IMR-90 (cell line): ENCODE measurements at regions not wholly inside any gene's neighbourhood (a gene's known extent, or its start where the extent isn't known, plus 50 kb on each side); places are given as distances from the start of the nearest gene placed in this dataset.

Experiments used
- ATAC-seq: fragments of 200-7000 bp; cut with Tn5 transposase; 2 replicates; pipeline ENCODE4 v1.9.1; 2020; ENCODE audit warnings: low read depth, mild to moderate bottlenecking, moderate library complexity
- BruUV-seq: library from RNA; stranded (reverse); fragments of 400-500 nt; replicated peaks from 2 replicates; lab custom pipeline; 2021; lab: Mats Ljungman, UMichigan
- CTCF ChIA-PET: fragments of 300-600 bp; formaldehyde crosslinking; extraction: SDS; loops from one replicate; lab custom pipeline; 2021; ENCODE audit warnings: antibody characterized with exemption; lab: Yijun Ruan, JAX
- POLR2A ChIA-PET: fragments of 300-600 bp; sonication (Branson Sonifier 250); formaldehyde crosslinking; loops from one replicate; lab custom pipeline; 2022; ENCODE audit warnings: antibody characterized with exemption; ENCODE audit not compliant: unreplicated experiment; lab: Charles Lee
- DNase-seq: peaks from one replicate; pipeline ENCODE4 v3.0.0; 2013
- H2AFZ ChIP-seq: replicated peaks from 2 replicates; pipeline ENCODE3; 2013; ENCODE audit warnings: low read length, mild to moderate bottlenecking; ENCODE audit not compliant: poor library complexity
- H2AK5ac ChIP-seq: 2 replicates; pipeline ENCODE4 v1.6.1; 2013; ENCODE audit warnings: low read depth, low read length, inconsistent platforms
- H2AK9ac ChIP-seq: replicated peaks from 2 replicates; pipeline ENCODE3; 2013; ENCODE audit warnings: mild to moderate bottlenecking, low read depth, low read length, moderate library complexity; ENCODE audit not compliant: poor library complexity
- H2BK120ac ChIP-seq: 2 replicates; pipeline ENCODE4 v1.6.1; 2013; ENCODE audit warnings: low read depth, low read length, inconsistent platforms
- H2BK15ac ChIP-seq: 3 replicates; pipeline ENCODE4 v1.6.1; 2013; ENCODE audit warnings: low read depth, low read length, inconsistent platforms
- H2BK20ac ChIP-seq: 2 replicates; pipeline ENCODE4 v1.6.1; 2013; ENCODE audit warnings: low read depth, mild to moderate bottlenecking, inconsistent platforms, low read length, moderate library complexity
- H2BK5ac ChIP-seq: 2 replicates; pipeline ENCODE4 v1.6.1; 2013; ENCODE audit warnings: mild to moderate bottlenecking, low read depth, low read length, inconsistent platforms; ENCODE audit not compliant: poor library complexity, severe bottlenecking
- H3K14ac ChIP-seq: replicated peaks from 2 replicates; pipeline ENCODE4 v1.6.1; 2013; ENCODE audit warnings: low read depth, low read length, inconsistent platforms
- H3K18ac ChIP-seq: 2 replicates; pipeline ENCODE4 v1.6.1; 2013; ENCODE audit warnings: low read depth, low read length, control low read depth
- H3K23ac ChIP-seq: 2 replicates; pipeline ENCODE4 v1.6.1; 2013; ENCODE audit warnings: low read depth, low read length, inconsistent platforms
- H3K27ac ChIP-seq: 2 replicates; pipeline ENCODE4 v1.5.1; 2013; ENCODE audit warnings: mild to moderate bottlenecking, control low read depth, low read length; ENCODE audit not compliant: insufficient read depth
- H3K27me3 ChIP-seq: 2 replicates; pipeline ENCODE4 v1.6.1; 2013; ENCODE audit warnings: low read length; ENCODE audit not compliant: control insufficient read depth, insufficient read depth
- H3K36me3 ChIP-seq: 2 replicates; pipeline ENCODE4 v1.6.1; 2013; ENCODE audit warnings: low read length, mixed read lengths; ENCODE audit not compliant: control insufficient read depth, insufficient read depth
- H3K4ac ChIP-seq: 2 replicates; pipeline ENCODE4 v1.6.1; 2013; ENCODE audit warnings: low read depth, low read length, inconsistent platforms
- H3K4me1 ChIP-seq: 2 replicates; pipeline ENCODE4 v1.6.1; 2013; ENCODE audit warnings: low read length, mixed read lengths; ENCODE audit not compliant: control insufficient read depth, insufficient read depth
- H3K4me2 ChIP-seq: 2 replicates; pipeline ENCODE4 v1.6.1; 2013; ENCODE audit warnings: low read depth, mild to moderate bottlenecking, control low read depth, low read length, moderate library complexity
- H3K4me3 ChIP-seq: 2 replicates; pipeline ENCODE4 v1.5.1; 2013; ENCODE audit warnings: low read depth, mild to moderate bottlenecking, control low read depth, low read length, moderate library complexity; ENCODE audit not compliant: insufficient read depth
- H3K56ac ChIP-seq: 2 replicates; pipeline ENCODE4 v1.6.1; 2013; ENCODE audit warnings: low read length, inconsistent platforms; ENCODE audit not compliant: insufficient read depth; ENCODE audit errors: extremely low read depth
- H3K79me1 ChIP-seq, 2 experiments: 2 replicates each; pipeline ENCODE4 v1.6.1; 2013; ENCODE audit warnings: low read length in 2 of 2, inconsistent platforms in 1 of 2, low read depth in 1 of 2
- H3K9ac ChIP-seq: 2 replicates; pipeline ENCODE4 v1.6.1; 2013; ENCODE audit warnings: low read depth, low read length, control low read depth
- H3K9me1 ChIP-seq: 2 replicates; pipeline ENCODE4 v1.6.1; 2013; ENCODE audit warnings: low read length, inconsistent platforms; ENCODE audit not compliant: insufficient read depth
- H3K9me3 ChIP-seq: 2 replicates; pipeline ENCODE4 v1.6.1; 2013; ENCODE audit warnings: low read length; ENCODE audit not compliant: control insufficient read depth, insufficient read depth
- H4K20me1 ChIP-seq: 2 replicates; pipeline ENCODE4 v1.6.1; 2013; ENCODE audit warnings: low read length, inconsistent platforms; ENCODE audit not compliant: insufficient read depth
- H4K5ac ChIP-seq: 2 replicates; pipeline ENCODE4 v1.6.1; 2013; ENCODE audit warnings: mild to moderate bottlenecking, low read depth, low read length, control low read depth
- H4K8ac ChIP-seq, 2 experiments: 2 replicates each; pipeline ENCODE4 v1.6.1; 2013; ENCODE audit warnings: low read depth in 2 of 2, low read length in 2 of 2, control low read depth in 1 of 2, inconsistent platforms in 1 of 2
- H4K91ac ChIP-seq: 2 replicates; pipeline ENCODE4 v1.6.1; 2013; ENCODE audit warnings: low read depth, low read length, inconsistent platforms; ENCODE audit not compliant: insufficient read depth
- SMC3 ChIP-seq: fragments of 150-350 bp; IDR thresholded peaks from 2 replicates; pipeline ENCODE4 v1.6.1; 2016; ENCODE audit warnings: low read depth, mild to moderate bottlenecking, antibody characterized with exemption, low read length, moderate library complexity
- whole genome bisulfite sequencing, 2 experiments: methylation state at CpG; one replicate each; pipeline versions ENCODE4 v1.1.5 to v1.1.7; 2013; ENCODE audit warnings: missing lambda C conversion rate in 2 of 2; ENCODE audit not compliant: insufficient read length in 1 of 2; ENCODE audit errors: extremely low coverage in 2 of 2; 5-methylcytosine and 5-hydroxymethylcytosine counted together
- dilution Hi-C: fragments of 300-500 bp; cut with HindIII; formaldehyde crosslinking; loops from one replicate; pipeline ENCODE4 v1.14.3; 2018; ENCODE audit warnings: low sequenced_read_pairs; ENCODE audit not compliant: unreplicated experiment
- in situ Hi-C: fragments of 300-500 bp; cut with MboI; formaldehyde crosslinking; loops from 3 replicates; pipeline ENCODE4 v1.14.3; 2019; ENCODE audit warnings: low sequenced_read_pairs, inconsistent platforms, mixed read lengths
- intact Hi-C: fragments of 100-400 bp; cut with micrococcal nuclease; formaldehyde crosslinking; loops from 2 replicates; pipeline ENCODE4 v1.10.0; 2022

GRCh38 chr3:70712449-70713082 lies 400.1 kb upstream of the MDFIC2 start:
- Histone ChIP-seq H3K27me3 (no peaks in the 10 kb centered on the region; the same call in 1 of the 2 replicates), H3K4me1 (no peaks in the 10 kb centered on the region), H3K9ac (no peak overlapping the region), H4K8ac (no peak overlapping the region), H3K9me1 (no peaks in the 10 kb centered on the region), H3K4me2 (no peak overlapping the region), H3K36me3 (no peaks in the 10 kb centered on the region), H3K27ac (no peak overlapping the region), H4K5ac (no peak overlapping the region), H3K4ac (no peak overlapping the region), H2AFZ (no peak overlapping the region), H2BK120ac (no peak overlapping the region), H2BK5ac (no peak overlapping the region), H3K14ac (no peak overlapping the region), H2BK20ac (no peak overlapping the region), H3K9me3 (peaks cover 7% of the 10 kb centered on the region), H2BK15ac (no peak overlapping the region), H3K23ac (no peak overlapping the region), H3K56ac (no peak overlapping the region), H3K79me1 (no peaks in the 10 kb centered on the region), H2AK5ac (no peak overlapping the region), H3K4me3 (no peak overlapping the region), H3K18ac (no peak overlapping the region), H2AK9ac (no peak overlapping the region), H4K20me1 (no peaks in the 10 kb centered on the region), H4K91ac (no peak overlapping the region)
- TF ChIP-seq SMC3 = no peak
- dilution Hi-C loops (no loop called here), intact Hi-C loops (no loop called here), in situ Hi-C loops (loop anchor here (25.0 kb wide), 2 partner anchors 600 to 900 kb away; no protein-coding TSS in a partner anchor)
- POLR2A ChIA-PET = no interaction called here
- CTCF ChIA-PET = no interaction called here
- ATAC-seq = no peak
- DNase-seq = no peak
- no TSS peak for BruUV-seq
- WGBS, 2 experiments = no CpG with 5 or more reads among the region's 1 CpG
